Adrenal gland (tissue), 5 donors: ENCODE measurements at regions not wholly inside any gene's neighbourhood (a gene's known extent, or its start where the extent isn't known, plus 50 kb on each side); places are given as distances from the start of the nearest gene placed in this dataset.

ENCODE experiments used
- CTCF ChIP-seq, 6 experiments: fragments of 450-650 bp in 4 of 6; fragments of 200-600 bp in 2 of 6; sonication (generic) in 1 of 6; IDR thresholded peaks; 1 replicate in 5 of 6; 2 replicates in 1 of 6; pipeline versions ENCODE4 v1.5.1 to v1.8.0; 2016 to 2021; ENCODE audit warnings: antibody characterized with exemption in 6 of 6, mild to moderate bottlenecking in 2 of 6, moderate library complexity in 1 of 6
- POLR2A ChIP-seq, 2 donors: fragments of 450-650 bp; IDR thresholded peaks; one replicate each; pipeline ENCODE4 v1.6.1; 2017; ENCODE audit warnings: antibody characterized with exemption in 2 of 2, mild to moderate bottlenecking in 2 of 2, moderate library complexity in 1 of 2
- donor health status: DM: no; HTN: no; CAD: no.

GRCh38 chr2:41042343-41042742 is 590.5 kb upstream of the SLC8A1 start:
- no peak for TF ChIP-seq CTCF (IDR thresholded peaks at IDR 0.05)
- no peak for TF ChIP-seq POLR2A (IDR thresholded peaks at IDR 0.05)
